Esophagus squamous epithelium (tissue), 4 donors: ENCODE measurements at regions not wholly inside any gene's neighbourhood (a gene's known extent, or its start where the extent isn't known, plus 50 kb on each side); places are given as distances from the start of the nearest gene placed in this dataset.

Source experiments
- CTCF ChIP-seq, 6 experiments: fragments of 450-650 bp in 4 of 6; fragments of 200-600 bp in 2 of 6; sonication (generic) in 2 of 6; IDR thresholded peaks; one replicate each; pipeline ENCODE4 v1.5.1; 2016 to 2019; ENCODE audit warnings: antibody characterized with exemption in 6 of 6, mild to moderate bottlenecking in 4 of 6, moderate library complexity in 4 of 6
- POLR2A ChIP-seq, 4 donors: fragments of 450-650 bp; IDR thresholded peaks; one replicate each; pipeline ENCODE4 v1.6.1; 2017; ENCODE audit warnings: antibody characterized with exemption in 4 of 4, mild to moderate bottlenecking in 4 of 4, moderate library complexity in 3 of 4

DNA sequence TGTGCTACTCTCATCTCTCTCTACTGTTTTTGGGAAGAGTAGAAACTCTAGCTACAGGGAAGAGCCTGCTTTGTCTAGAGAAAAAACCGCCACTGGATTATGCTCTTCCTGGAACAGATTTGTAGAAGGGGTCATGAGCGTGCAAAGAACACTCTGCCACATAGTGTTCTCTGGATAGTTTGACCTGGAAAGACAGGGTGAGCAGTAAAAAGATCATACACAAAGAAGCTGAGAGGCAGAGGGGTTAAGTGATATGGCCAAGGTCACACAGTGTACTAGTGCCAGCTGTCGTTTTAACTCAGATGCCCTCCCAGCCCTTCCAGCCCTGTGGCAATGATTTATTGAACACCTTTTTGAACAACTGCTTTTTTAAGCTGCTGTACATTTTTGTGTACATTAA lies 182.2 kb downstream of the NNT start:
- TF ChIP-seq CTCF (IDR thresholded peaks at IDR 0.05) = no peak
- TF ChIP-seq POLR2A (IDR thresholded peaks at IDR 0.05) = no peak
